ENCODE measurements at regions not wholly inside any gene's neighbourhood (a gene's known extent, or its start where the extent isn't known, plus 50 kb on each side); places are given as distances from the start of the nearest gene placed in this dataset.

DNA sequence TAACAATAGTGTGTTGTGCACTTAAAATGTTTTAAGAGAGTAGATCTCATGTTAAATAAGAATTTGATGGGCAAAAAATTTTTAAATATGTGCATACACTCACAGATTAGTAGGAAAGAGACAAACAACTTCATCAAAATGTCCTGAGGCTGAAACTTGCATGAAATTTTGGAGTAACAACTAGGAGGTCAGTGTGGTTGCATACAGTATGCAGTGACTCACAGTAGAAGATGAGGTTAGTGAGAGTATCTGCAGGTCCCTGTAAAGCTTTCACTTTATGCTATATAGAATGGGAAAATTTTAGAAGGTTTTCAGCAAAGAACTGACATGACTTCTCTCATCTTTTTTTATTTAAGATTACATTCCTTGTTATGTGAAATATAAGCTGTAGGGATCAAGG, 453.1 kb upstream of the KLHL4 start:
- Histone ChIP-seq H2BK15ac (ENCODE audit: low read depth, low read length) (no peak overlapping the region), H2BK12ac (ENCODE audit: insufficient read length, low read depth, low read length) (no peak overlapping the region), H2AK5ac (ENCODE audit: insufficient read length, low read length) (no peak overlapping the region), H2BK120ac (ENCODE audit: low read depth, low read length, poor library complexity, severe bottlenecking) (no peak overlapping the region), H3K9me3 (ENCODE audit: control insufficient read depth, low read depth, low read length) (no peaks in the 10 kb centered on the region), H4K91ac (ENCODE audit: insufficient read length, low read depth, low read length) (no peak overlapping the region), H2BK20ac (ENCODE audit: low read depth, low read length, poor library complexity, severe bottlenecking) (no peak overlapping the region), H4K8ac (replicated peaks; ENCODE audit: insufficient read length, low read depth, low read length) (no peak overlapping the region), H4K20me1 (ENCODE audit: control insufficient read depth, insufficient read depth, insufficient read length) (no peaks in the 10 kb centered on the region), H3K4ac (ENCODE audit: low read depth, low read length) (no peak overlapping the region), H3K79me2 (ENCODE audit: insufficient read depth, low read length) (no peaks in the 10 kb centered on the region), H3K14ac (ENCODE audit: insufficient read depth, low read length) (no peak overlapping the region), H2BK5ac (ENCODE audit: insufficient read length, low read length) (no peak overlapping the region), H3K23ac (ENCODE audit: insufficient read length, low read depth, low read length) (no peak overlapping the region), H3K27me3 (ENCODE audit: insufficient read depth, low read length) (no peaks in the 10 kb centered on the region; the same call in 1 of the 2 replicates), H3K4me1 (ENCODE audit: insufficient read depth, low read length) (no peaks in the 10 kb centered on the region), H3K9ac (ENCODE audit: extremely low read depth, insufficient read length, low read length) (no peak overlapping the region), H3K4me2 (ENCODE audit: insufficient read depth, insufficient read length, low read length) (no peak overlapping the region), H3K79me1 (ENCODE audit: insufficient read depth, low read depth, low read length, poor library complexity, severe bottlenecking) (no peaks in the 10 kb centered on the region), H2AFZ (ENCODE audit: low read length) (no peak overlapping the region), H3K27ac (ENCODE audit: insufficient read length, low read depth, low read length) (no peak overlapping the region), H3T11ph (ENCODE audit: low read length) (no peak overlapping the region), H4K5ac (ENCODE audit: insufficient read length, low read depth, low read length) (no peak overlapping the region), H3K18ac (ENCODE audit: insufficient read length, low read depth, low read length) (no peak overlapping the region), H3K23me2 (ENCODE audit: insufficient read length, low read depth, low read length, poor library complexity, severe bottlenecking) (no peaks in the 10 kb centered on the region), H3K56ac (ENCODE audit: insufficient read length, low read depth, low read length) (no peak overlapping the region)
- no peak for TF ChIP-seq CTCF (conservative IDR thresholded peaks at IDR 0.05)
- Mint-ChIP-seq H3K27ac (no peak overlapping the region), H3K36me3 (ENCODE audit: insufficient read depth in 1 of 3, low read depth in 3 of 3) (no peaks in the 10 kb centered on the region), H3K4me3 (no peak overlapping the region), H3K4me1 (no peaks in the 10 kb centered on the region), H3K27me3 (ENCODE audit: low read depth) (no peaks in the 10 kb centered on the region), H3K9me3 (no peaks in the 10 kb centered on the region)
- DNase-seq, result no peak

All from H9 (cell line).